K562 (cell line): ENCODE measurements at regions not wholly inside any gene's neighbourhood (a gene's known extent, or its start where the extent isn't known, plus 50 kb on each side); places are given as distances from the start of the nearest gene placed in this dataset.
A peak's percentile ranks its signal among the peaks of the same experiment; 100 is the strongest.

Source experiments
- ATAC-seq: fragments of 200-7000 bp; cut with Tn5 transposase; 3 replicates; pipeline ENCODE4 v1.9.1; 2020; ENCODE audit warnings: moderate library complexity
- BruUV-seq: library from RNA; stranded (reverse); fragments of 400-500 nt; replicated peaks from 2 replicates; lab custom pipeline; 2021; lab: Mats Ljungman, UMichigan
- CTCF ChIA-PET: fragments of 300-600 bp; formaldehyde crosslinking; extraction: SDS; loops from one replicate; lab custom pipeline; 2021; ENCODE audit warnings: low intra/inter-chr PET ratio; lab: Yijun Ruan, JAX
- POLR2A ChIA-PET: fragments of 300-600, 350-650 bp; sonication (Branson Sonifier 250); formaldehyde crosslinking; extraction: SDS; loops from one replicate; lab custom pipeline; 2021; ENCODE audit warnings: antibody characterized with exemption, inconsistent platforms; lab: Yijun Ruan, JAX
- DNase-seq, 4 experiments: peaks; one replicate each; pipeline versions ENCODE4 v3.0.0 to v3.0.0-alpha.2; 2011 to 2018; ENCODE audit warnings: low spot score in 3 of 4, mixed read lengths in 3 of 4; ENCODE audit errors: extremely low read depth in 1 of 4
- FAIRE-seq: peaks from 2 replicates; lab custom pipeline; 2011; peaks lifted over from hg19 to GRCh38; lab: Jason Lieb, UNC
- H2AFZ ChIP-seq: 2 replicates; pipeline ENCODE4 v1.6.0; 2011; ENCODE audit warnings: low read depth, low read length, control low read depth, inconsistent platforms
- H3K27ac ChIP-seq: fragments of 200-600 bp; 3 replicates; pipeline ENCODE4 v1.8.0; 2011; ENCODE audit warnings: low read depth, mild to moderate bottlenecking, control low read depth, inconsistent platforms, low read length, moderate library complexity, mixed read lengths; ENCODE audit errors: extremely low read depth
- H3K27me3 ChIP-seq, 2 experiments: fragments of 300-600 bp in 1 of 2; 2 replicates in 1 of 2; 3 replicates in 1 of 2; pipeline versions ENCODE4 v1.6.0 to v1.8.0; 2011; ENCODE audit warnings: inconsistent platforms in 2 of 2, low read length in 2 of 2, mild to moderate bottlenecking in 1 of 2, mixed read lengths in 1 of 2, moderate library complexity in 1 of 2; ENCODE audit not compliant: control insufficient read depth in 2 of 2, insufficient read depth in 2 of 2
- H3K36me3 ChIP-seq: fragments of 300-600 bp; 3 replicates; pipeline ENCODE4 v1.8.0; 2011; ENCODE audit warnings: mild to moderate bottlenecking, low read length, inconsistent platforms; ENCODE audit not compliant: control insufficient read depth, insufficient read depth
- H3K4me1 ChIP-seq, 2 experiments: fragments of 200-600 bp in 1 of 2; replicated peaks in 1 of 2; 2 replicates in 1 of 2; 3 replicates in 1 of 2; pipeline versions ENCODE4 v1.5.1 to v1.8.0; 2011; ENCODE audit warnings: inconsistent platforms in 2 of 2, low read length in 2 of 2, mild to moderate bottlenecking in 1 of 2, mixed read lengths in 1 of 2, moderate library complexity in 1 of 2; ENCODE audit not compliant: control insufficient read depth in 2 of 2, insufficient read depth in 2 of 2
- H3K4me2 ChIP-seq: 2 replicates; pipeline ENCODE4 v1.6.1; 2011; ENCODE audit warnings: low read length, control low read depth, inconsistent platforms, mixed read lengths; ENCODE audit not compliant: insufficient read depth
- H3K4me3 ChIP-seq: fragments of 200-600 bp; sonication (generic), shearing (Covaris generic); 2 replicates; pipeline ENCODE4 v1.5.1; 2016; ENCODE audit warnings: control low read depth, inconsistent platforms
- H3K79me2 ChIP-seq: fragments of 200-600 bp; 3 replicates; pipeline ENCODE4 v1.8.0; 2011; ENCODE audit warnings: low read length, inconsistent platforms; ENCODE audit not compliant: control insufficient read depth, insufficient read depth
- H3K9ac ChIP-seq, 2 experiments: 2 replicates each; pipeline versions ENCODE4 v1.6.0 to v1.6.1; 2011; ENCODE audit warnings: low read depth in 2 of 2, low read length in 2 of 2, control low read depth in 1 of 2, inconsistent platforms in 1 of 2, mild to moderate bottlenecking in 1 of 2, mixed read lengths in 1 of 2; ENCODE audit not compliant: insufficient read depth in 1 of 2
- H3K9me1 ChIP-seq: one replicate; pipeline ENCODE4 v1.6.0; 2011; ENCODE audit warnings: inconsistent platforms, mild to moderate bottlenecking, low read length, moderate library complexity; ENCODE audit not compliant: control insufficient read depth, insufficient read depth
- H3K9me3 ChIP-seq: replicated peaks from 2 replicates; pipeline ENCODE4 v1.5.1; 2011; ENCODE audit warnings: low read depth, low read length, inconsistent platforms; ENCODE audit not compliant: control insufficient read depth, insufficient read depth
- H4K20me1 ChIP-seq: replicated peaks from 2 replicates; pipeline ENCODE4 v1.6.1; 2011; ENCODE audit warnings: low read length, inconsistent platforms, mixed read lengths; ENCODE audit not compliant: control insufficient read depth, insufficient read depth
- ADNP ChIP-seq: fragments of 200-800 bp; sonication (Bioruptor generic); IDR thresholded peaks from 2 replicates; pipeline ENCODE4 v1.6.1; 2016; ENCODE audit warnings: missing genetic modification characterization, missing compliant biosample characterization
- CEBPB ChIP-seq: fragments of 450-650 bp; IDR thresholded peaks from 2 replicates; pipeline ENCODE4 v1.6.1; 2016; ENCODE audit warnings: missing genetic modification characterization, missing compliant biosample characterization
- NR2C1 ChIP-seq, 2 experiments: fragments of 450-650 bp; IDR thresholded peaks; 2 replicates each; pipeline ENCODE4 v1.6.1; 2017; ENCODE audit warnings: mild to moderate bottlenecking in 2 of 2, antibody characterized with exemption in 1 of 2, inconsistent platforms in 1 of 2, missing compliant biosample characterization in 1 of 2, missing genetic modification characterization in 1 of 2
- SIN3B ChIP-seq: fragments of 450-650 bp; IDR thresholded peaks from 2 replicates; pipeline ENCODE4 v1.6.1; 2017; ENCODE audit warnings: low read depth, mild to moderate bottlenecking, moderate library complexity
- SMAD1 ChIP-seq: fragments of 150-350 bp; IDR thresholded peaks from 2 replicates; pipeline ENCODE4 v1.6.1; 2014; ENCODE audit warnings: low read length, low read depth; ENCODE audit not compliant: partially characterized antibody
- ZBTB12 ChIP-seq: fragments of 250-450 bp; sonication (Bioruptor Pico); IDR thresholded peaks from 2 replicates; pipeline ENCODE4 v1.4.0; 2020
- ZBTB26 ChIP-seq: fragments of 450-650 bp; formaldehyde crosslinking; IDR thresholded peaks from 2 replicates; pipeline ENCODE4 v1.4.0; 2022; ENCODE audit warnings: missing genetic modification characterization
- ZNF197 ChIP-seq: fragments of 200-800 bp; sonication (Bioruptor generic); IDR thresholded peaks from 2 replicates; pipeline ENCODE4 v1.6.1; 2016; ENCODE audit warnings: low read depth, missing genetic modification characterization, missing compliant biosample characterization
- WGBS: fragments of 100-300 bp; shearing (Covaris generic); methylation state at CpG from one replicate; pipeline ENCODE4 v1.1.6; 2016; ENCODE audit warnings: low coverage, mixed read lengths; ENCODE audit not compliant: insufficient coverage; ENCODE audit errors: missing lambda C conversion rate; 5-methylcytosine and 5-hydroxymethylcytosine counted together
- in situ Hi-C: fragments of 300-500 bp; cut with MboI; formaldehyde crosslinking; loops from 4 replicates; pipeline ENCODE4 v1.15.0; 2018; ENCODE audit warnings: inconsistent platforms, mixed read lengths
- intact Hi-C: fragments of 100-400 bp; cut with micrococcal nuclease; formaldehyde crosslinking; loops from 2 replicates; pipeline ENCODE4 v1.14.2; 2022
- TF ChIP-seq, protein P1 (sequence below): sonication (generic); formaldehyde crosslinking; IDR thresholded peaks from 2 replicates; pipeline ENCODE4 v1.8.0; 2023; ENCODE audit warnings: mild to moderate bottlenecking, missing genetic modification reagents
- TF ChIP-seq, protein P2 (sequence below): sonication (generic); formaldehyde crosslinking; IDR thresholded peaks from 2 replicates; pipeline ENCODE4 v1.8.1; 2022; ENCODE audit warnings: missing genetic modification reagents
- TF ChIP-seq, protein P3 (sequence below): fragments of 450-650 bp; formaldehyde crosslinking; IDR thresholded peaks from 2 replicates; pipeline ENCODE4 v1.4.0; 2022; ENCODE audit warnings: mild to moderate bottlenecking, moderate library complexity

GRCh38 chr7:140249036-140249806, 72.4 kb upstream of the KDM7A start (continued):
- TF ChIP-seq, protein P1, sequence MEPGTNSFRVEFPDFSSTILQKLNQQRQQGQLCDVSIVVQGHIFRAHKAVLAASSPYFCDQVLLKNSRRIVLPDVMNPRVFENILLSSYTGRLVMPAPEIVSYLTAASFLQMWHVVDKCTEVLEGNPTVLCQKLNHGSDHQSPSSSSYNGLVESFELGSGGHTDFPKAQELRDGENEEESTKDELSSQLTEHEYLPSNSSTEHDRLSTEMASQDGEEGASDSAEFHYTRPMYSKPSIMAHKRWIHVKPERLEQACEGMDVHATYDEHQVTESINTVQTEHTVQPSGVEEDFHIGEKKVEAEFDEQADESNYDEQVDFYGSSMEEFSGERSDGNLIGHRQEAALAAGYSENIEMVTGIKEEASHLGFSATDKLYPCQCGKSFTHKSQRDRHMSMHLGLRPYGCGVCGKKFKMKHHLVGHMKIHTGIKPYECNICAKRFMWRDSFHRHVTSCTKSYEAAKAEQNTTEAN (CRISPR knock-in tag): no peak
- TF ChIP-seq, protein P2, sequence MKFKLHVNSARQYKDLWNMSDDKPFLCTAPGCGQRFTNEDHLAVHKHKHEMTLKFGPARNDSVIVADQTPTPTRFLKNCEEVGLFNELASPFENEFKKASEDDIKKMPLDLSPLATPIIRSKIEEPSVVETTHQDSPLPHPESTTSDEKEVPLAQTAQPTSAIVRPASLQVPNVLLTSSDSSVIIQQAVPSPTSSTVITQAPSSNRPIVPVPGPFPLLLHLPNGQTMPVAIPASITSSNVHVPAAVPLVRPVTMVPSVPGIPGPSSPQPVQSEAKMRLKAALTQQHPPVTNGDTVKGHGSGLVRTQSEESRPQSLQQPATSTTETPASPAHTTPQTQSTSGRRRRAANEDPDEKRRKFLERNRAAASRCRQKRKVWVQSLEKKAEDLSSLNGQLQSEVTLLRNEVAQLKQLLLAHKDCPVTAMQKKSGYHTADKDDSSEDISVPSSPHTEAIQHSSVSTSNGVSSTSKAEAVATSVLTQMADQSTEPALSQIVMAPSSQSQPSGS (CRISPR knock-in tag): no peak
- TF ChIP-seq CEBPB (tag): peak; percentile 32; the same call in 1 of the 2 replicates

GRCh38 chr7:140247559-140247958, 70.8 kb upstream of the KDM7A start:
- 88% methylated on average over 3 of the region's 3 CpGs for WGBS

More at GRCh38 chr7:140247559-140247958, 70.8 kb upstream of the KDM7A start:
- TF ChIP-seq SMAD1 (no peak), ZNF197 (CRISPR knock-in tag) (no peak), ZBTB12 (CRISPR knock-in tag) (no peak), NR2C1 (IDR thresholded peaks at IDR 0.05) (no peak), NR2C1 (tag; IDR thresholded peaks at IDR 0.05) (no peak), SIN3B (no peak), ADNP (no peak), ZBTB26 (CRISPR knock-in tag) (no peak)
- TF ChIP-seq, protein P3, sequence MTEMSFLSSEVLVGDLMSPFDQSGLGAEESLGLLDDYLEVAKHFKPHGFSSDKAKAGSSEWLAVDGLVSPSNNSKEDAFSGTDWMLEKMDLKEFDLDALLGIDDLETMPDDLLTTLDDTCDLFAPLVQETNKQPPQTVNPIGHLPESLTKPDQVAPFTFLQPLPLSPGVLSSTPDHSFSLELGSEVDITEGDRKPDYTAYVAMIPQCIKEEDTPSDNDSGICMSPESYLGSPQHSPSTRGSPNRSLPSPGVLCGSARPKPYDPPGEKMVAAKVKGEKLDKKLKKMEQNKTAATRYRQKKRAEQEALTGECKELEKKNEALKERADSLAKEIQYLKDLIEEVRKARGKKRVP: no peak
- H3K27ac ChIP-seq: no peak overlapping the region
- POLR2A ChIA-PET: no interaction called here
- H2AFZ ChIP-seq: no peak overlapping the region
- peaks cover 22 to 25% of the 10 kb centered on the region in 2 experiments for H3K4me1 ChIP-seq
- no peak for DNase-seq
- no peaks in the 10 kb centered on the region for H3K36me3 ChIP-seq
- CTCF ChIA-PET: interaction anchor here (0.6 kb wide), 1 partner anchor 1122 kb away, joined by 4 read pairs; no protein-coding TSS in a partner anchor
- no peaks in the 10 kb centered on the region for H3K27me3 ChIP-seq
- no peak for FAIRE-seq
- intact Hi-C loops: no loop called here
- BruUV-seq: no TSS peak
- no peak for ATAC-seq
- H3K4me3 ChIP-seq: no peak overlapping the region
- in situ Hi-C loops: no loop called here
- H3K9ac ChIP-seq: no peak overlapping the region; a peak in 1 of 4 replicates
- no peak overlapping the region for H3K4me2 ChIP-seq
- no peaks in the 10 kb centered on the region for H3K9me3 ChIP-seq
- H4K20me1 ChIP-seq: no peaks in the 10 kb centered on the region
- H3K9me1 ChIP-seq: no peaks in the 10 kb centered on the region
- no peaks in the 10 kb centered on the region for H3K79me2 ChIP-seq
